ENCODE measurements at regions not wholly inside any gene's neighbourhood (a gene's known extent, or its start where the extent isn't known, plus 50 kb on each side); places are given as distances from the start of the nearest gene placed in this dataset.

DNA sequence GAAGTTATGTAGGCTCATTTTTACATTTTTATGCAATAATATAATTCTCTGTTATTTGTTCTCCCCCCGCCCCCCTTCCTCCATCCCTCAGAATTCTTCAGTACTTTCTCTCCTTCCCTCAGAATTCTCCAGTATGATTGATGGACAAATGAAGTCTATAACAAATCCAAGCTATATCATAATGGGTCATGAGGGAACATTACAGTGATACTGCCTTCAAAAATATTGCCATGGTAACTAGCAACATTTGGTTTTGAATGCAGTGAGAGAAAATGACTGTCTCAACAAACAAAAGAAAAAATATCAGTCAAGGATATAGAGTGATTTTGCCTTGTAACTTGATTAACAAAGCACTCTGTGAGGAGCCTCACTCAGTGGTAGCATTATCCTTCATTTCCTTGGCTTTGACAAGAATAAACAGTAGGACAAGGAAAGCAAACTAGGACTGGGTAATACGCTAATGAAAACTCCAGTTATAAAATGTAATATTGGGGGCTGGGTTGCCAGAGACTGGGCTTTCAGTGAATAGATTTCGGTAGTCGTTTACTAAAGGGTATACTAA is 392.9 kb upstream of the CRIM1 start:
- TF ChIP-seq, protein P1, sequence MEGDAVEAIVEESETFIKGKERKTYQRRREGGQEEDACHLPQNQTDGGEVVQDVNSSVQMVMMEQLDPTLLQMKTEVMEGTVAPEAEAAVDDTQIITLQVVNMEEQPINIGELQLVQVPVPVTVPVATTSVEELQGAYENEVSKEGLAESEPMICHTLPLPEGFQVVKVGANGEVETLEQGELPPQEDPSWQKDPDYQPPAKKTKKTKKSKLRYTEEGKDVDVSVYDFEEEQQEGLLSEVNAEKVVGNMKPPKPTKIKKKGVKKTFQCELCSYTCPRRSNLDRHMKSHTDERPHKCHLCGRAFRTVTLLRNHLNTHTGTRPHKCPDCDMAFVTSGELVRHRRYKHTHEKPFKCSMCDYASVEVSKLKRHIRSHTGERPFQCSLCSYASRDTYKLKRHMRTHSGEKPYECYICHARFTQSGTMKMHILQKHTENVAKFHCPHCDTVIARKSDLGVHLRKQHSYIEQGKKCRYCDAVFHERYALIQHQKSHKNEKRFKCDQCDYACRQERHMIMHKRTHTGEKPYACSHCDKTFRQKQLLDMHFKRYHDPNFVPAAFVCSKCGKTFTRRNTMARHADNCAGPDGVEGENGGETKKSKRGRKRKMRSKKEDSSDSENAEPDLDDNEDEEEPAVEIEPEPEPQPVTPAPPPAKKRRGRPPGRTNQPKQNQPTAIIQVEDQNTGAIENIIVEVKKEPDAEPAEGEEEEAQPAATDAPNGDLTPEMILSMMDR (conservative IDR thresholded peaks at IDR 0.05; ENCODE audit: low read length) = no peak
- no peak for TF ChIP-seq EZH2phosphoT487 (IDR thresholded peaks at IDR 0.05; ENCODE audit: borderline replicate concordance, low read depth, low read length)

All from OCI-LY7 (cell line).